ENCODE measurements at regions not wholly inside any gene's neighbourhood (a gene's known extent, or its start where the extent isn't known, plus 50 kb on each side); places are given as distances from the start of the nearest gene placed in this dataset.

DNA sequence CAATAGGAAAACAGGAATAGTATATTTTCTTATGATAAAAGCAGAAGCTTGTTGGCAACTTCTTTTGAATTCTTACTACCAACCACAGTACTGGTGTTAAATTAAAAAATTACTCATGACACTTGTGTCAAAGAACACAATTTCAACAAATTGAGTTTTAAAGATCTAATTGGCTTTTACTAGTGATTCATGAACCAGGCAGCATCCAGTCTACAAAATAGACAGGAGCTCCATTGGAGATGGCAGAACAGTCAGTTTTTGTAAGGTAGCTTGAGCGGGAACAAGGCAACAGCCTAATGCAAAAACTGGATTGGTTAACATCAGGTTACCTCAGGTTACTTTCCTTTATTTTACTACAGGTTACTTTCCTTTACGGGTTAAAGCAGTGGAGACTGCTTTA is 181.3 kb upstream of the THBS1 start (continued):
- TF ChIP-seq, protein P1, sequence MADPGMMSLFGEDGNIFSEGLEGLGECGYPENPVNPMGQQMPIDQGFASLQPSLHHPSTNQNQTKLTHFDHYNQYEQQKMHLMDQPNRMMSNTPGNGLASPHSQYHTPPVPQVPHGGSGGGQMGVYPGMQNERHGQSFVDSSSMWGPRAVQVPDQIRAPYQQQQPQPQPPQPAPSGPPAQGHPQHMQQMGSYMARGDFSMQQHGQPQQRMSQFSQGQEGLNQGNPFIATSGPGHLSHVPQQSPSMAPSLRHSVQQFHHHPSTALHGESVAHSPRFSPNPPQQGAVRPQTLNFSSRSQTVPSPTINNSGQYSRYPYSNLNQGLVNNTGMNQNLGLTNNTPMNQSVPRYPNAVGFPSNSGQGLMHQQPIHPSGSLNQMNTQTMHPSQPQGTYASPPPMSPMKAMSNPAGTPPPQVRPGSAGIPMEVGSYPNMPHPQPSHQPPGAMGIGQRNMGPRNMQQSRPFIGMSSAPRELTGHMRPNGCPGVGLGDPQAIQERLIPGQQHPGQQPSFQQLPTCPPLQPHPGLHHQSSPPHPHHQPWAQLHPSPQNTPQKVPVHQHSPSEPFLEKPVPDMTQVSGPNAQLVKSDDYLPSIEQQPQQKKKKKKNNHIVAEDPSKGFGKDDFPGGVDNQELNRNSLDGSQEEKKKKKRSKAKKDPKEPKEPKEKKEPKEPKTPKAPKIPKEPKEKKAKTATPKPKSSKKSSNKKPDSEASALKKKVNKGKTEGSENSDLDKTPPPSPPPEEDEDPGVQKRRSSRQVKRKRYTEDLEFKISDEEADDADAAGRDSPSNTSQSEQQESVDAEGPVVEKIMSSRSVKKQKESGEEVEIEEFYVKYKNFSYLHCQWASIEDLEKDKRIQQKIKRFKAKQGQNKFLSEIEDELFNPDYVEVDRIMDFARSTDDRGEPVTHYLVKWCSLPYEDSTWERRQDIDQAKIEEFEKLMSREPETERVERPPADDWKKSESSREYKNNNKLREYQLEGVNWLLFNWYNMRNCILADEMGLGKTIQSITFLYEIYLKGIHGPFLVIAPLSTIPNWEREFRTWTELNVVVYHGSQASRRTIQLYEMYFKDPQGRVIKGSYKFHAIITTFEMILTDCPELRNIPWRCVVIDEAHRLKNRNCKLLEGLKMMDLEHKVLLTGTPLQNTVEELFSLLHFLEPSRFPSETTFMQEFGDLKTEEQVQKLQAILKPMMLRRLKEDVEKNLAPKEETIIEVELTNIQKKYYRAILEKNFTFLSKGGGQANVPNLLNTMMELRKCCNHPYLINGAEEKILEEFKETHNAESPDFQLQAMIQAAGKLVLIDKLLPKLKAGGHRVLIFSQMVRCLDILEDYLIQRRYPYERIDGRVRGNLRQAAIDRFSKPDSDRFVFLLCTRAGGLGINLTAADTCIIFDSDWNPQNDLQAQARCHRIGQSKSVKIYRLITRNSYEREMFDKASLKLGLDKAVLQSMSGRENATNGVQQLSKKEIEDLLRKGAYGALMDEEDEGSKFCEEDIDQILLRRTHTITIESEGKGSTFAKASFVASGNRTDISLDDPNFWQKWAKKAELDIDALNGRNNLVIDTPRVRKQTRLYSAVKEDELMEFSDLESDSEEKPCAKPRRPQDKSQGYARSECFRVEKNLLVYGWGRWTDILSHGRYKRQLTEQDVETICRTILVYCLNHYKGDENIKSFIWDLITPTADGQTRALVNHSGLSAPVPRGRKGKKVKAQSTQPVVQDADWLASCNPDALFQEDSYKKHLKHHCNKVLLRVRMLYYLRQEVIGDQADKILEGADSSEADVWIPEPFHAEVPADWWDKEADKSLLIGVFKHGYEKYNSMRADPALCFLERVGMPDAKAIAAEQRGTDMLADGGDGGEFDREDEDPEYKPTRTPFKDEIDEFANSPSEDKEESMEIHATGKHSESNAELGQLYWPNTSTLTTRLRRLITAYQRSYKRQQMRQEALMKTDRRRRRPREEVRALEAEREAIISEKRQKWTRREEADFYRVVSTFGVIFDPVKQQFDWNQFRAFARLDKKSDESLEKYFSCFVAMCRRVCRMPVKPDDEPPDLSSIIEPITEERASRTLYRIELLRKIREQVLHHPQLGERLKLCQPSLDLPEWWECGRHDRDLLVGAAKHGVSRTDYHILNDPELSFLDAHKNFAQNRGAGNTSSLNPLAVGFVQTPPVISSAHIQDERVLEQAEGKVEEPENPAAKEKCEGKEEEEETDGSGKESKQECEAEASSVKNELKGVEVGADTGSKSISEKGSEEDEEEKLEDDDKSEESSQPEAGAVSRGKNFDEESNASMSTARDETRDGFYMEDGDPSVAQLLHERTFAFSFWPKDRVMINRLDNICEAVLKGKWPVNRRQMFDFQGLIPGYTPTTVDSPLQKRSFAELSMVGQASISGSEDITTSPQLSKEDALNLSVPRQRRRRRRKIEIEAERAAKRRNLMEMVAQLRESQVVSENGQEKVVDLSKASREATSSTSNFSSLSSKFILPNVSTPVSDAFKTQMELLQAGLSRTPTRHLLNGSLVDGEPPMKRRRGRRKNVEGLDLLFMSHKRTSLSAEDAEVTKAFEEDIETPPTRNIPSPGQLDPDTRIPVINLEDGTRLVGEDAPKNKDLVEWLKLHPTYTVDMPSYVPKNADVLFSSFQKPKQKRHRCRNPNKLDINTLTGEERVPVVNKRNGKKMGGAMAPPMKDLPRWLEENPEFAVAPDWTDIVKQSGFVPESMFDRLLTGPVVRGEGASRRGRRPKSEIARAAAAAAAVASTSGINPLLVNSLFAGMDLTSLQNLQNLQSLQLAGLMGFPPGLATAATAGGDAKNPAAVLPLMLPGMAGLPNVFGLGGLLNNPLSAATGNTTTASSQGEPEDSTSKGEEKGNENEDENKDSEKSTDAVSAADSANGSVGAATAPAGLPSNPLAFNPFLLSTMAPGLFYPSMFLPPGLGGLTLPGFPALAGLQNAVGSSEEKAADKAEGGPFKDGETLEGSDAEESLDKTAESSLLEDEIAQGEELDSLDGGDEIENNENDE (IDR thresholded peaks at IDR 0.05; ENCODE audit: insufficient replicate concordance, low read length) = no peak
- TF ChIP-seq SUZ12 (IDR thresholded peaks at IDR 0.05; ENCODE audit: low read length) = no peak
